WTC11 (cell line): ENCODE measurements at regions not wholly inside any gene's neighbourhood (a gene's known extent, or its start where the extent isn't known, plus 50 kb on each side); places are given as distances from the start of the nearest gene placed in this dataset.

Experiments used
- ATF1 ChIP-seq: sonication (generic); formaldehyde crosslinking; IDR thresholded peaks from 2 replicates; pipeline ENCODE4 v1.8.1; 2023; ENCODE audit warnings: mild to moderate bottlenecking, moderate library complexity, missing genetic modification reagents
- CREB1 ChIP-seq: sonication (generic); formaldehyde crosslinking; IDR thresholded peaks from 2 replicates; pipeline ENCODE4 v1.8.0; 2023; ENCODE audit warnings: mild to moderate bottlenecking, missing genetic modification reagents
- FOXP4 ChIP-seq: sonication (generic); formaldehyde crosslinking; IDR thresholded peaks from 2 replicates; pipeline ENCODE4 v1.8.0; 2022; ENCODE audit warnings: mild to moderate bottlenecking, missing genetic modification reagents
- NFYB ChIP-seq: sonication (generic); formaldehyde crosslinking; conservative IDR thresholded peaks from 2 replicates; pipeline ENCODE4 v1.8.0; 2022; ENCODE audit warnings: low read depth, missing genetic modification reagents
- SP1 ChIP-seq: sonication (generic); formaldehyde crosslinking; conservative IDR thresholded peaks from 2 replicates; pipeline ENCODE4 v1.8.1; 2022; ENCODE audit warnings: missing genetic modification reagents
- TF ChIP-seq, protein P1 (sequence below): sonication (generic); formaldehyde crosslinking; conservative IDR thresholded peaks from 2 replicates; pipeline ENCODE4 v1.8.1; 2023; ENCODE audit warnings: mild to moderate bottlenecking, low read depth, missing genetic modification reagents, moderate library complexity
- TF ChIP-seq, protein P2 (sequence below): fragments of 200-600 bp; IDR thresholded peaks from 2 replicates; pipeline ENCODE4 v1.8.0; 2022; ENCODE audit warnings: antibody characterized with exemption
- TF ChIP-seq, protein P3 (sequence below): sonication (generic); formaldehyde crosslinking; IDR thresholded peaks from 2 replicates; pipeline ENCODE4 v1.8.1; 2022; ENCODE audit warnings: low read depth, missing genetic modification reagents, borderline replicate concordance
- TF ChIP-seq, protein P4 (sequence below): sonication (generic); formaldehyde crosslinking; IDR thresholded peaks from 2 replicates; pipeline ENCODE4 v1.8.1; 2023; ENCODE audit warnings: mild to moderate bottlenecking, missing genetic modification reagents, moderate library complexity

GRCh38 chr7:42385912-42386311 lies 148.9 kb upstream of the GLI3 start:
- TF ChIP-seq SP1 (no peak), FOXP4 (no peak), CREB1 (CRISPR knock-in tag) (no peak), ATF1 (no peak), NFYB (no peak)
- TF ChIP-seq, protein P1, sequence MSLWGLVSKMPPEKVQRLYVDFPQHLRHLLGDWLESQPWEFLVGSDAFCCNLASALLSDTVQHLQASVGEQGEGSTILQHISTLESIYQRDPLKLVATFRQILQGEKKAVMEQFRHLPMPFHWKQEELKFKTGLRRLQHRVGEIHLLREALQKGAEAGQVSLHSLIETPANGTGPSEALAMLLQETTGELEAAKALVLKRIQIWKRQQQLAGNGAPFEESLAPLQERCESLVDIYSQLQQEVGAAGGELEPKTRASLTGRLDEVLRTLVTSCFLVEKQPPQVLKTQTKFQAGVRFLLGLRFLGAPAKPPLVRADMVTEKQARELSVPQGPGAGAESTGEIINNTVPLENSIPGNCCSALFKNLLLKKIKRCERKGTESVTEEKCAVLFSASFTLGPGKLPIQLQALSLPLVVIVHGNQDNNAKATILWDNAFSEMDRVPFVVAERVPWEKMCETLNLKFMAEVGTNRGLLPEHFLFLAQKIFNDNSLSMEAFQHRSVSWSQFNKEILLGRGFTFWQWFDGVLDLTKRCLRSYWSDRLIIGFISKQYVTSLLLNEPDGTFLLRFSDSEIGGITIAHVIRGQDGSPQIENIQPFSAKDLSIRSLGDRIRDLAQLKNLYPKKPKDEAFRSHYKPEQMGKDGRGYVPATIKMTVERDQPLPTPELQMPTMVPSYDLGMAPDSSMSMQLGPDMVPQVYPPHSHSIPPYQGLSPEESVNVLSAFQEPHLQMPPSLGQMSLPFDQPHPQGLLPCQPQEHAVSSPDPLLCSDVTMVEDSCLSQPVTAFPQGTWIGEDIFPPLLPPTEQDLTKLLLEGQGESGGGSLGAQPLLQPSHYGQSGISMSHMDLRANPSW (CRISPR knock-in tag): no peak
- TF ChIP-seq, protein P2, sequence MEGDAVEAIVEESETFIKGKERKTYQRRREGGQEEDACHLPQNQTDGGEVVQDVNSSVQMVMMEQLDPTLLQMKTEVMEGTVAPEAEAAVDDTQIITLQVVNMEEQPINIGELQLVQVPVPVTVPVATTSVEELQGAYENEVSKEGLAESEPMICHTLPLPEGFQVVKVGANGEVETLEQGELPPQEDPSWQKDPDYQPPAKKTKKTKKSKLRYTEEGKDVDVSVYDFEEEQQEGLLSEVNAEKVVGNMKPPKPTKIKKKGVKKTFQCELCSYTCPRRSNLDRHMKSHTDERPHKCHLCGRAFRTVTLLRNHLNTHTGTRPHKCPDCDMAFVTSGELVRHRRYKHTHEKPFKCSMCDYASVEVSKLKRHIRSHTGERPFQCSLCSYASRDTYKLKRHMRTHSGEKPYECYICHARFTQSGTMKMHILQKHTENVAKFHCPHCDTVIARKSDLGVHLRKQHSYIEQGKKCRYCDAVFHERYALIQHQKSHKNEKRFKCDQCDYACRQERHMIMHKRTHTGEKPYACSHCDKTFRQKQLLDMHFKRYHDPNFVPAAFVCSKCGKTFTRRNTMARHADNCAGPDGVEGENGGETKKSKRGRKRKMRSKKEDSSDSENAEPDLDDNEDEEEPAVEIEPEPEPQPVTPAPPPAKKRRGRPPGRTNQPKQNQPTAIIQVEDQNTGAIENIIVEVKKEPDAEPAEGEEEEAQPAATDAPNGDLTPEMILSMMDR: no peak
- TF ChIP-seq, protein P3, sequence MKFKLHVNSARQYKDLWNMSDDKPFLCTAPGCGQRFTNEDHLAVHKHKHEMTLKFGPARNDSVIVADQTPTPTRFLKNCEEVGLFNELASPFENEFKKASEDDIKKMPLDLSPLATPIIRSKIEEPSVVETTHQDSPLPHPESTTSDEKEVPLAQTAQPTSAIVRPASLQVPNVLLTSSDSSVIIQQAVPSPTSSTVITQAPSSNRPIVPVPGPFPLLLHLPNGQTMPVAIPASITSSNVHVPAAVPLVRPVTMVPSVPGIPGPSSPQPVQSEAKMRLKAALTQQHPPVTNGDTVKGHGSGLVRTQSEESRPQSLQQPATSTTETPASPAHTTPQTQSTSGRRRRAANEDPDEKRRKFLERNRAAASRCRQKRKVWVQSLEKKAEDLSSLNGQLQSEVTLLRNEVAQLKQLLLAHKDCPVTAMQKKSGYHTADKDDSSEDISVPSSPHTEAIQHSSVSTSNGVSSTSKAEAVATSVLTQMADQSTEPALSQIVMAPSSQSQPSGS (CRISPR knock-in tag): no peak
- TF ChIP-seq, protein P4, sequence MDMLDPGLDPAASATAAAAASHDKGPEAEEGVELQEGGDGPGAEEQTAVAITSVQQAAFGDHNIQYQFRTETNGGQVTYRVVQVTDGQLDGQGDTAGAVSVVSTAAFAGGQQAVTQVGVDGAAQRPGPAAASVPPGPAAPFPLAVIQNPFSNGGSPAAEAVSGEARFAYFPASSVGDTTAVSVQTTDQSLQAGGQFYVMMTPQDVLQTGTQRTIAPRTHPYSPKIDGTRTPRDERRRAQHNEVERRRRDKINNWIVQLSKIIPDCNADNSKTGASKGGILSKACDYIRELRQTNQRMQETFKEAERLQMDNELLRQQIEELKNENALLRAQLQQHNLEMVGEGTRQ (CRISPR knock-in tag): no peak
